A673 (cell line): ENCODE measurements at regions not wholly inside any gene's neighbourhood (a gene's known extent, or its start where the extent isn't known, plus 50 kb on each side); places are given as distances from the start of the nearest gene placed in this dataset.

Source experiments
- CTCF ChIP-seq: fragments of 300-800, 200-600 bp; sonication (generic); conservative IDR thresholded peaks from 2 replicates; pipeline ENCODE4 v1.5.1; 2017; ENCODE audit warnings: low read depth, mild to moderate bottlenecking, antibody characterized with exemption, low read length, moderate library complexity, mixed read lengths
- EZH2 ChIP-seq: fragments of 200-600 bp; sonication (generic); IDR thresholded peaks from 2 replicates; pipeline ENCODE4 v1.6.1; 2017; ENCODE audit warnings: borderline replicate concordance, low read depth, mild to moderate bottlenecking, mixed read lengths, antibody characterized with exemption, low read length; ENCODE audit not compliant: poor library complexity, severe bottlenecking

- TF ChIP-seq EZH2 (no peak), CTCF (no peak)
These were observed 148.2 kb upstream of the RAI14 start for GRCh38 chr5:34507933-34508332.
